ENCODE measurements at regions not wholly inside any gene's neighbourhood (a gene's known extent, or its start where the extent isn't known, plus 50 kb on each side); places are given as distances from the start of the nearest gene placed in this dataset.

DNA sequence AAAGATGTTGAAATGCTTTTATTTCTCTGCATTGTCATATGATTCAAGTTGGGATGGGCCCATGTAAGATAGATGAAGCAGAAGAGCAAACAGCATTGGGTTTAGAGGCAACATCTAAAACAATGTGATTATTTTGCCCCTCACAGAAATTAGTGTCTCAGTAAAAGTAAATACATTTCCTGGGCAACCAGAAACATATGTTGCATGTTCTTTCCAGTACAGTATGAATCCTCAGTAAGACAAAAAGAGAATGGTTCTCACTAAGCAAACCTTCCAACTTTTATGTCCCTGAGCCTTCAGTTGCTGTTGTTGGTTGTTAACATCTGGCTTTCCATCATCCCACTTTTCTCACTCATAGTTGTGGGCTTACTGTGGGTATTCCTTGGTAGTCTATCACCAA is 222.5 kb upstream of the PRPS1L1 start:
- DNase-seq, result no peak

DNA sequence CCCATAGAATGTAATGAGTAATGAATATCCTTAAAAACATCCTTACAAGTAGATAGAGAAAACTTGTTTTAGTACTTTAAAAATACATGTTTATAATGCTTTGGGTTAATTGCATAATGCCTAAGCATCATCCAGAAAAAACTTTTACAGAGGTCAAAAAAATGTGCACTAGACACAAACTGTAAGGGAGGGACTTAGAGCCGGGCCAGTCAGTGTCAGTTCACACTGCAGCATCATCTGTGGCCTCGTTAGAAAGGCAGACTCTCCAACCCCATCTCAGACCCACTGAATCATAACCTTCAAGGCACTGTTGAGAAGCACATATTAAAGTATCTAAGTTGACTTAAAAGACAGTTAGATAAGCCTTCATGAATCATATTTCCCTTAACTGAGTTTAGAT is 230.1 kb upstream of the PRPS1L1 start:
- no peak for DNase-seq

GRCh38 chr7:18262058-18262457 is 233.5 kb upstream of the HDAC9 start:
- DNase-seq, result no peak

GRCh38 chr7:18265611-18266281 is 229.8 kb upstream of the HDAC9 start:
- no peak for DNase-seq

GRCh38 chr7:18268571-18268970 is 227.0 kb upstream of the HDAC9 start:
- no peak for DNase-seq

GRCh38 chr7:18276380-18276779 is 219.2 kb upstream of the HDAC9 start:
- DNase-seq, result no peak

DNA sequence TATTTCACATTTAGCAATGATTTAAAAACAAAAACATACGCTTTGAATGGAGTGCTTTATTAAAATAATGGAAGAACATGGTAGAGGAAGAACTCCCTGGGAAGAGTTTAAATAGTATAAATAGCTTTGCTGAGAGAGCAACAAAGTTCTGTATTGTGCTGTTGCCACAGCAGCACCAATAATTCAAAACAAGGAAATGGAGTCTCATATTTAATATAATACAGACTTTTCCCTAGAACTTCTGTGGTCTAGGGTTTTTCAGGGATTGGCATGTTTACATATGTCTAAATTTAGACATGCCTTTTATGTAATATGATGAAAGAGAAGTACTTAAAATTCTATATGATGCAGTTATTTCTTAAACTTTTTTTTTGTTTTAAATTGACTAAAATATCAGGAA is 217.2 kb upstream of the HDAC9 start:
- DNase-seq, result no peak

DNA sequence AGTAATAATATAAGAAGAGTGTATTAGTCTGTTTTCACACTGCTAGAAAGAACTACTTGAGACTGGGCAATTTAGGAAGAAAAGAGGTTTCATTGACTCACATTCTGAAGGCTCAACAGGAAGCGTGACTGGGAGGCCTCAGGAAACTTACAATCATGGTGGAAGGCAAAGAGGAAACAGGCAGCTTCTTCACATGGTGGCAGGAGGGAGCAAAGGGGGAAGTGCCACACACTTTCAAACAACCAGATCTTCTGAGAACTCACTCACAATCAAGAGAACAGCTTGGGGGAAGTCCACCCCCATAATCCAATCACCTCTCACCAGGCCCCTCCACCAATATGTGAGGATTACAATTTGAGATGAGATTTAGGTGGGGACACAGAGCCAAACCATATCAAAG is 212.5 kb upstream of the HDAC9 start:
- no peak for DNase-seq

- no peak for DNase-seq
Measured at GRCh38 chr7:18287482-18287881, 208.1 kb upstream of the HDAC9 start.

GRCh38 chr7:18288322-18289037 is 207.1 kb upstream of the HDAC9 start:
- peak in 1 of 2 donors; percentile 29 for DNase-seq

- no peak for DNase-seq
Measured at GRCh38 chr7:18289788-18290187, 205.8 kb upstream of the HDAC9 start.

GRCh38 chr7:18290223-18290622 is 205.3 kb upstream of the HDAC9 start:
- DNase-seq, result peak; percentile 17 to 55

DNA sequence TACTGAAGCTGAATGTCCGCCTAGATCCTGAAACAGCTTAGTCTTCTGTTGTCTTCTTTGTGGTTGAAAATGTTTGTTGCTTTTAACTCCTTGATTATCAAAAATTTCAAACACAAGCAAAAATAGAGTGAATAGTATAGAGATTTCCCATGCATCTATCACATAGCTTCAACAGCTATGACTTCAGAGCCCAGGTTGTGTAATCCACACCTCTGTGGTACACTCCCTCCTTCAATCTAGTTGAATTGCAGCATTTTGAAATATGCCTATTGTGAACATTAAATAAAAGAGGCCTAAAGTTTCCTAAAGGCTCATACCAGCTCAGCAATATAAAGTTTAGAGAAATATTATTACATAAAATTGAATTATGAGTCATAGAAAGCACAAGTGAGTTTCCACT is 204.7 kb upstream of the HDAC9 start:
- peak in 1 of 2 donors; percentile 29 for DNase-seq

DNA sequence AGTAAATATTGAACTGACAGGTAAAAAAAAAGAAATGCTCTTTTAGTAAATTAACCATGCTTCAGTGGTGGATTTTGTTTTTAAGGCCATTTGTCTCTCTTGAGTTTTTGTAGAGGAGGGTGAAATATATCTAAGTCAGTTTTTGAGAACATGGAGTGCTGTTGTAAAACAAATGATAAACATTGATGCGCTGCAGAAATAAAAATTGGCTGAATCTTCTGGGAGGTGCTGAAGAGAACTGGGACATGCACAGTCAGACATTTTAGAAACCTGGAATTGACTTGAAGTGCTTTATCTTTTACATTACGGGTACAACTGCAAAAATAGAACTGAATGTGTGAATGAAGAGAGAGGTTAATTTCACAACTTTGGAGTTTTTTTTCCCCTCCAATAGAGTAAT is 203.0 kb upstream of the HDAC9 start:
- DNase-seq, result no peak

GRCh38 chr7:18293759-18294158 is 201.8 kb upstream of the HDAC9 start:
- no peak for DNase-seq

GRCh38 chr7:18294411-18294810 is 201.1 kb upstream of the HDAC9 start:
- DNase-seq, result peak; percentile 61 to 64

GRCh38 chr7:18295781-18296423 is 199.6 kb upstream of the HDAC9 start:
- DNase-seq, result peak in 1 of 2 donors; percentile 56

DNA sequence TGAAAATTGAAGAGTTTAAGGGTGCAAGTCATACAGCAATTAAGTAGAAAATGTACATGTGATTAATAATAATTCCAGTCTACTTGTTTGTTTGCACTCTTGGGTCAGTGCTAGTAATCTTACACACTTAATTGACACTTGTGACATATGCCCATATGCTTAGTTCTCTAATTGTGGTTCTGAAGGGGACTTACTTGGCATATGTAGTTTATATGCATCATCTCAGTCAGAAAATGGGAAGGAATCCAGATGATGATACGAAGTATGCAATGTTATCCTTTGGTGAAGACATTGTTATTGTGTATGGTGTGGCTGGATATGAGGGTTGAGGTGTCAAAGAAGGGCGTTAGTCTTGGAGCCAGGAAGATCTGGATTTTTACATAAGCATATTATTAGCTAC is 193.5 kb upstream of the HDAC9 start:
- peak; percentile 30 to 76 for DNase-seq

DNA sequence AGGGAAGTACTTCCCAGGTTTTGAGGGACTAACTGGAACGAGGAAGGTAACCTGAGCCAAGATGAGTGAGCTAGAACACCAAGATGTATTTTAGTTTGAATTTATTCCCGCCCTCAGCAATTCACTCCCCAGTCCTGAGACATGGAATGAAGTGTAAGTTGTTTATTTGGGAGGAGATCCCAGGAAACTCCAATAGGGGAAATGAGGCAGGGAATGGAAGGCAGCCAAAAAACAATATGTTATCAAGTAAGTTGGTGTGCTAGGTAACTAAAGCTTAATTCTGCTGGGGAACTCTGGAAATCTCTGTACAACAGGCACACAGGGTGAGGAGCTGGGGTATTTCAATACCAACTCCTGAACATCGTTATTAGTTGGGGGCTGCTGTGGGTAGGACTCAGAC is 189.7 kb upstream of the HDAC9 start:
- DNase-seq, result no peak

DNA sequence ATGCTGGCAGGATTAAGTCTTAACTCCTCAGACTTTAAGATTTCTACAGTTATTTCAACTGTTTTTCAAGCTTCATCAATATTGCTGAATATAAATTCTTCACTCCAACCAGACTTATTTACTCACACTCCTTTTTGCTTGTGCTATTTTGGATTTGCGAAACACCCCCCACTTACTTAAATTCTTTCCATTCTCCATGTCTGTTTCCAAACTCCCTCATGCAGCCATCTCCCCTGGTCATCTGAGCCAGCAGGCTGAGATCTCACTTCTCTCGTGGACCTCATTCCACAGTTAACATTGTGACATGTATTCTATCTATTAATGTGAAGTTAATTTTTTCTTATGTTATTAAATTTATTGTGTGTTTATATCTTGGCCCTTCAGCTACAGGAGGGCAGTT is 188.9 kb upstream of the HDAC9 start:
- no peak for DNase-seq

- no peak for DNase-seq
Measured at GRCh38 chr7:18308938-18309337, 186.6 kb upstream of the HDAC9 start.

DNA sequence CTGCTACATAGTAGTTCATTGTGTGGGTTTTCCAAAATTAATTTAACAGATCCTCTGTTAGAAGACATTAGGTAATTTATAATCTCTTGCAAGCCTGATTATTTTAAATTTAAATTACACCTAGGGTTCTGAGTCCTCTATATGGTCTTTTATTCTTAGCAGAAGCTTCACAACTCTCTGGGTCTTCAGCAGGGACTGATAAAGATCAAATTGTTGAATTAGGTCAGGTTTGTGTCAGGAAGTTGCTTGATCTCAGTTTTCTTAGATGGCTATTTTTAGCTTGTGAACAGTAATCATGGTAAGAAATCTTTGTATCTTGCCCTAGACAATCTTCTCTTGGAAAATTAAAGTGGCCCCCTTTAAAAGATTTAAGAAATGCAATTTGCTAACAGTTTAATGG is 183.1 kb upstream of the HDAC9 start:
- no peak for DNase-seq

DNA sequence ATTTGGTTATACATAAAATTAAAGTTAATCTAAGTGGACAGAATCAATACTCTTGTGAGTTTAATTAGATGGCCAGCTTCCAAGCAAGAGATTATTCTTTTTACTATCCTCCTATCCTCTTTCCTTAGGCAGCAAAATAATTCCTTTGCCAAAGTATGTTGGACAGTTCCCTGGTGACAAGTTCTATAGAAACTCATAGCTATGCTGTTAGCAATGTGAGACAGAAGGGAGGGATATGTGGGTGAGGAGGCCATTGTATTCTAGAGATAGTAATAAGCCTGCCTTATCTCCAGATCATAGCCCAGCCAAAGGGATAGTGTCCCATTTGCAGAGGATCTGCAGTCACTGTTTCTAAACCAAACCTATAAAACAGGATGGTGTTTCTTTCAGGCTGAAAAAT is 181.6 kb upstream of the HDAC9 start:
- no peak for DNase-seq

- no peak for DNase-seq
Measured at GRCh38 chr7:18315241-18315640, 180.3 kb upstream of the HDAC9 start.

All from inflammatory macrophage (primary cell).